Psoas muscle (tissue), 7 donors: ENCODE measurements at regions not wholly inside any gene's neighbourhood (a gene's known extent, or its start where the extent isn't known, plus 50 kb on each side); places are given as distances from the start of the nearest gene placed in this dataset.

Source experiments
- ATAC-seq, 4 donors: fragments of 200-7000 bp; cut with Tn5 transposase; one replicate each; pipeline ENCODE4 v1.9.1; 2020; ENCODE audit warnings: moderate library complexity in 3 of 4, mild to moderate bottlenecking in 2 of 4
- DNase-seq, 2 donors: peaks; one replicate each; pipeline ENCODE4 v3.0.0-alpha.2; 2020
- H3K27ac ChIP-seq: fragments of 200-600 bp; one replicate; pipeline ENCODE4 v1.8.0; 2022
- H3K27me3 ChIP-seq, 3 donors: fragments of 200-600 bp in 1 of 3; one replicate each; pipeline versions ENCODE4 v1.6.1 to v1.8.0; 2013 to 2022; ENCODE audit warnings: low read length in 2 of 3, mild to moderate bottlenecking in 2 of 3, moderate library complexity in 1 of 3; ENCODE audit not compliant: insufficient read depth in 3 of 3
- H3K36me3 ChIP-seq, 2 donors: fragments of 200-600 bp in 1 of 2; one replicate each; pipeline versions ENCODE4 v1.6.1 to v1.8.0; 2013 to 2022; ENCODE audit warnings: low read depth in 1 of 2, mild to moderate bottlenecking in 1 of 2, moderate library complexity in 1 of 2; ENCODE audit not compliant: insufficient read depth in 1 of 2
- H3K4me1 ChIP-seq: fragments of 200-600 bp; one replicate; pipeline ENCODE4 v1.8.0; 2022
- H3K4me3 ChIP-seq: fragments of 200-600 bp; one replicate; pipeline ENCODE4 v1.8.0; 2022; ENCODE audit warnings: mild to moderate bottlenecking
- H3K9me3 ChIP-seq: fragments of 200-600 bp; one replicate; pipeline ENCODE4 v1.8.0; 2022
- WGBS, 3 donors: extraction: QIAGEN DNeasy Blood & Tissue Kit; methylation state at CpG; one replicate each; pipeline versions ENCODE4 v1.1.6 to v1.1.7; 2013; 5-methylcytosine and 5-hydroxymethylcytosine counted together
- intact Hi-C, 2 donors: fragments of 100-400 bp; cut with DNase I; formaldehyde crosslinking; loops; one replicate each; pipeline versions ENCODE4 v1.11.0 to v1.14.2; 2022
- TF ChIP-seq, protein P1 (sequence below): fragments of 200-600 bp; IDR thresholded peaks from one replicate; pipeline ENCODE4 v1.8.0; 2022; ENCODE audit warnings: antibody characterized with exemption
- donor health status: healthy with polysubstance abuse.
- donor health status: DM: no; HTN: no; CAD: no; lungs with moderate emphysema.
- donor health status: Bipolar disorder and iron deficiency.
- donor health status: healthy.
- donor health status: DM: yes; HTN: yes; CAD: no.
- donor health status: DM: no; HTN: no; CAD: no.
- donor health status: DM: yes; HTN: yes; CAD: no.

GRCh38 chr4:189385579-189385978, 555.1 kb upstream of the FRG1 start:
- ATAC-seq, result no peak
- WGBS, 3 donors, result 71 to 79% (median 72%) methylated on average over 2 of the region's 2 CpGs

GRCh38 chr4:189396435-189396834, 544.2 kb upstream of the FRG1 start:
- Histone ChIP-seq H3K27me3 (no peaks in the 10 kb centered on the region), H3K27ac (no peak overlapping the region), H3K4me3 (no peak overlapping the region), H3K36me3 (no peaks in the 10 kb centered on the region), H3K4me1 (no peaks in the 10 kb centered on the region), H3K9me3 (peaks cover 2% of the 10 kb centered on the region)
- ATAC-seq (no peak), DNase-seq (no peak)
- TF ChIP-seq, protein P1, sequence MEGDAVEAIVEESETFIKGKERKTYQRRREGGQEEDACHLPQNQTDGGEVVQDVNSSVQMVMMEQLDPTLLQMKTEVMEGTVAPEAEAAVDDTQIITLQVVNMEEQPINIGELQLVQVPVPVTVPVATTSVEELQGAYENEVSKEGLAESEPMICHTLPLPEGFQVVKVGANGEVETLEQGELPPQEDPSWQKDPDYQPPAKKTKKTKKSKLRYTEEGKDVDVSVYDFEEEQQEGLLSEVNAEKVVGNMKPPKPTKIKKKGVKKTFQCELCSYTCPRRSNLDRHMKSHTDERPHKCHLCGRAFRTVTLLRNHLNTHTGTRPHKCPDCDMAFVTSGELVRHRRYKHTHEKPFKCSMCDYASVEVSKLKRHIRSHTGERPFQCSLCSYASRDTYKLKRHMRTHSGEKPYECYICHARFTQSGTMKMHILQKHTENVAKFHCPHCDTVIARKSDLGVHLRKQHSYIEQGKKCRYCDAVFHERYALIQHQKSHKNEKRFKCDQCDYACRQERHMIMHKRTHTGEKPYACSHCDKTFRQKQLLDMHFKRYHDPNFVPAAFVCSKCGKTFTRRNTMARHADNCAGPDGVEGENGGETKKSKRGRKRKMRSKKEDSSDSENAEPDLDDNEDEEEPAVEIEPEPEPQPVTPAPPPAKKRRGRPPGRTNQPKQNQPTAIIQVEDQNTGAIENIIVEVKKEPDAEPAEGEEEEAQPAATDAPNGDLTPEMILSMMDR, result no peak
- WGBS, 3 donors, result 87 to 91% (median 88%) methylated on average over 7 of the region's 7 CpGs
- intact Hi-C loops, result no loop called here

More at GRCh38 chr4:189385579-189385978, 555.1 kb upstream of the FRG1 start:
- H3K9me3 ChIP-seq, result peaks cover 5% of the 10 kb centered on the region
- H3K4me1 ChIP-seq, result no peaks in the 10 kb centered on the region
- no peaks in the 10 kb centered on the region for H3K36me3 ChIP-seq
- no peak overlapping the region for H3K27ac ChIP-seq
- no peaks in the 10 kb centered on the region for H3K27me3 ChIP-seq
- intact Hi-C loops, result no loop called here
- no peak for DNase-seq
- no peak overlapping the region for H3K4me3 ChIP-seq
- TF ChIP-seq, protein P1, result no peak

DNA sequence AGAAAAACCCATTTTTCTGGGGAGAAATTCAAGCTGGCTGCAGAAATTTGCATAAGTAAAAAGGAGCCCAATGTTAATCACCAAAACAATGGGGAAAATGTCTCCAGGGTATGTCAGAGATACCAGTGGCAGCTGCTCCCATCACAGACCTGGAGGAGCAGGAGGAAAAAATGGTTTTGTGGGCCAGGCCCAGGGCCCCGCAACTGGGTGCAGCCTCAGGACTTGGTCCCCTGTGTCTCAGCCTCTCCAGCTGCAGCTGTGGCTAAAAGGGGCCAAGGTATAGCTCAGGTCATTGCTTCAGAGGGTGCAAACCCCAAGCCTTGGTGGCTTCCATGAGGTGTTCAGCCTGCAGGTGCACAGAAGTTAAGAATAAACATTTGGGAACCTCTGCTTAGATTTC, 536.4 kb upstream of the FRG1 start:
- no peaks in the 10 kb centered on the region for H3K9me3 ChIP-seq
- no peak overlapping the region for H3K4me3 ChIP-seq
- H3K27ac ChIP-seq, result no peak overlapping the region
- intact Hi-C loops, result no loop called here
- TF ChIP-seq, protein P1, result no peak
- no peaks in the 10 kb centered on the region for H3K36me3 ChIP-seq
- H3K4me1 ChIP-seq, result no peaks in the 10 kb centered on the region
- H3K27me3 ChIP-seq, result no peaks in the 10 kb centered on the region
- 44 to 92% (median 86%) methylated on average over 1 of the region's 1 CpG for WGBS, 3 donors
- ATAC-seq (no peak), DNase-seq (no peak)

GRCh38 chr4:189409158-189409557, 531.5 kb upstream of the FRG1 start:
- WGBS, 3 donors, result 42 to 46% (median 45%) methylated on average over 6 of the region's 6 CpGs

GRCh38 chr4:189414021-189414420, 526.7 kb upstream of the FRG1 start:
- intact Hi-C loops, result no loop called here
- Histone ChIP-seq H3K4me1 (no peaks in the 10 kb centered on the region), H3K27me3 (no peaks in the 10 kb centered on the region), H3K4me3 (no peak overlapping the region), H3K27ac (no peak overlapping the region), H3K36me3 (no peaks in the 10 kb centered on the region), H3K9me3 (no peaks in the 10 kb centered on the region)
- ATAC-seq (no peak), DNase-seq (no peak)
- WGBS, 3 donors, result 65 to 68% (median 67%) methylated on average over 4 of the region's 4 CpGs
- TF ChIP-seq, protein P1, result no peak

More at GRCh38 chr4:189409158-189409557, 531.5 kb upstream of the FRG1 start:
- no peak for ATAC-seq
- TF ChIP-seq, protein P1, result no peak
- no peaks in the 10 kb centered on the region for H3K4me1 ChIP-seq
- H3K27me3 ChIP-seq, result no peaks in the 10 kb centered on the region
- no peak overlapping the region for H3K4me3 ChIP-seq
- H3K9me3 ChIP-seq, result no peaks in the 10 kb centered on the region
- no peaks in the 10 kb centered on the region for H3K36me3 ChIP-seq
- intact Hi-C loops, result no loop called here
- no peak overlapping the region for H3K27ac ChIP-seq
- DNase-seq, result no peak
